ENCODE measurements at regions not wholly inside any gene's neighbourhood (a gene's known extent, or its start where the extent isn't known, plus 50 kb on each side); places are given as distances from the start of the nearest gene placed in this dataset.

DNA sequence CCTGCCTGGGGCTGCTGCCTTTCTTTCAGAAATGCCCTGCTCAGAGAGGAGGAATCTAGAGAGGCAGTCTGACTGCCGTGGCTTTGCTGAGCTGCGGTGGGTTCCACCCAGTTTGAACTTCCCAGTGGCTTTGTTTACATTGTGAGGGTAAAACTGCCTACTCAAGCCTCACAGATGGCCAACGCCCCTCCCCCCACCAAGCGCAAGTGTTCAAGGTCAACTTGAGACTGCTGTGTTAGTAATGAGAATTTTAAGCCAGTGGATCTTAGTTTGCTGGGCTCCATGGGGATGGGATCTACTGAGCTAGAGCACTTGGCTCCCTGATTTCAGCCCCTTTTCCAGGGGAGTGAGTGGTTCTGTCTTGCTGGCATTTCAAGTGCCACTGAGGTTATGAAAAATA is 819.2 kb downstream of the NLGN4Y start:
- H3K4me1 Mint-ChIP-seq: no peaks in the 10 kb centered on the region
- H3F3A ChIP-seq (replicated peaks; ENCODE audit: low read depth): no peaks in the 10 kb centered on the region
- ATAC-seq (no peak), DNase-seq (ENCODE audit: low spot score) (no peak)
- no peaks in the 10 kb centered on the region for H3K4me1 ChIP-seq (ENCODE audit: insufficient read depth)
- H3K79me2 ChIP-seq (replicated peaks; ENCODE audit: insufficient read depth): no peaks in the 10 kb centered on the region
- TF ChIP-seq STAT1 (IDR thresholded peaks at IDR 0.05; ENCODE audit: unreplicated experiment) (no peak), JUNB (IDR thresholded peaks at IDR 0.05; ENCODE audit: unreplicated experiment) (no peak), POLR2AphosphoS5 (IDR thresholded peaks at IDR 0.05; ENCODE audit: low read depth) (no peak), NANOG (IDR thresholded peaks at IDR 0.05; ENCODE audit: borderline replicate concordance) (no peak), ZNF114 (CRISPR knock-in tag; IDR thresholded peaks at IDR 0.05) (no peak), EZH2phosphoT487 (IDR thresholded peaks at IDR 0.05; ENCODE audit: unreplicated experiment) (no peak), CREB1 (CRISPR knock-in tag; IDR thresholded peaks at IDR 0.05; ENCODE audit: low read depth) (no peak), ZNF331 (CRISPR knock-in tag; IDR thresholded peaks at IDR 0.05; ENCODE audit: low read depth) (no peak), EZH2 (IDR thresholded peaks at IDR 0.05; ENCODE audit: low read depth, unreplicated experiment) (no peak)
- TF ChIP-seq, protein P1, sequence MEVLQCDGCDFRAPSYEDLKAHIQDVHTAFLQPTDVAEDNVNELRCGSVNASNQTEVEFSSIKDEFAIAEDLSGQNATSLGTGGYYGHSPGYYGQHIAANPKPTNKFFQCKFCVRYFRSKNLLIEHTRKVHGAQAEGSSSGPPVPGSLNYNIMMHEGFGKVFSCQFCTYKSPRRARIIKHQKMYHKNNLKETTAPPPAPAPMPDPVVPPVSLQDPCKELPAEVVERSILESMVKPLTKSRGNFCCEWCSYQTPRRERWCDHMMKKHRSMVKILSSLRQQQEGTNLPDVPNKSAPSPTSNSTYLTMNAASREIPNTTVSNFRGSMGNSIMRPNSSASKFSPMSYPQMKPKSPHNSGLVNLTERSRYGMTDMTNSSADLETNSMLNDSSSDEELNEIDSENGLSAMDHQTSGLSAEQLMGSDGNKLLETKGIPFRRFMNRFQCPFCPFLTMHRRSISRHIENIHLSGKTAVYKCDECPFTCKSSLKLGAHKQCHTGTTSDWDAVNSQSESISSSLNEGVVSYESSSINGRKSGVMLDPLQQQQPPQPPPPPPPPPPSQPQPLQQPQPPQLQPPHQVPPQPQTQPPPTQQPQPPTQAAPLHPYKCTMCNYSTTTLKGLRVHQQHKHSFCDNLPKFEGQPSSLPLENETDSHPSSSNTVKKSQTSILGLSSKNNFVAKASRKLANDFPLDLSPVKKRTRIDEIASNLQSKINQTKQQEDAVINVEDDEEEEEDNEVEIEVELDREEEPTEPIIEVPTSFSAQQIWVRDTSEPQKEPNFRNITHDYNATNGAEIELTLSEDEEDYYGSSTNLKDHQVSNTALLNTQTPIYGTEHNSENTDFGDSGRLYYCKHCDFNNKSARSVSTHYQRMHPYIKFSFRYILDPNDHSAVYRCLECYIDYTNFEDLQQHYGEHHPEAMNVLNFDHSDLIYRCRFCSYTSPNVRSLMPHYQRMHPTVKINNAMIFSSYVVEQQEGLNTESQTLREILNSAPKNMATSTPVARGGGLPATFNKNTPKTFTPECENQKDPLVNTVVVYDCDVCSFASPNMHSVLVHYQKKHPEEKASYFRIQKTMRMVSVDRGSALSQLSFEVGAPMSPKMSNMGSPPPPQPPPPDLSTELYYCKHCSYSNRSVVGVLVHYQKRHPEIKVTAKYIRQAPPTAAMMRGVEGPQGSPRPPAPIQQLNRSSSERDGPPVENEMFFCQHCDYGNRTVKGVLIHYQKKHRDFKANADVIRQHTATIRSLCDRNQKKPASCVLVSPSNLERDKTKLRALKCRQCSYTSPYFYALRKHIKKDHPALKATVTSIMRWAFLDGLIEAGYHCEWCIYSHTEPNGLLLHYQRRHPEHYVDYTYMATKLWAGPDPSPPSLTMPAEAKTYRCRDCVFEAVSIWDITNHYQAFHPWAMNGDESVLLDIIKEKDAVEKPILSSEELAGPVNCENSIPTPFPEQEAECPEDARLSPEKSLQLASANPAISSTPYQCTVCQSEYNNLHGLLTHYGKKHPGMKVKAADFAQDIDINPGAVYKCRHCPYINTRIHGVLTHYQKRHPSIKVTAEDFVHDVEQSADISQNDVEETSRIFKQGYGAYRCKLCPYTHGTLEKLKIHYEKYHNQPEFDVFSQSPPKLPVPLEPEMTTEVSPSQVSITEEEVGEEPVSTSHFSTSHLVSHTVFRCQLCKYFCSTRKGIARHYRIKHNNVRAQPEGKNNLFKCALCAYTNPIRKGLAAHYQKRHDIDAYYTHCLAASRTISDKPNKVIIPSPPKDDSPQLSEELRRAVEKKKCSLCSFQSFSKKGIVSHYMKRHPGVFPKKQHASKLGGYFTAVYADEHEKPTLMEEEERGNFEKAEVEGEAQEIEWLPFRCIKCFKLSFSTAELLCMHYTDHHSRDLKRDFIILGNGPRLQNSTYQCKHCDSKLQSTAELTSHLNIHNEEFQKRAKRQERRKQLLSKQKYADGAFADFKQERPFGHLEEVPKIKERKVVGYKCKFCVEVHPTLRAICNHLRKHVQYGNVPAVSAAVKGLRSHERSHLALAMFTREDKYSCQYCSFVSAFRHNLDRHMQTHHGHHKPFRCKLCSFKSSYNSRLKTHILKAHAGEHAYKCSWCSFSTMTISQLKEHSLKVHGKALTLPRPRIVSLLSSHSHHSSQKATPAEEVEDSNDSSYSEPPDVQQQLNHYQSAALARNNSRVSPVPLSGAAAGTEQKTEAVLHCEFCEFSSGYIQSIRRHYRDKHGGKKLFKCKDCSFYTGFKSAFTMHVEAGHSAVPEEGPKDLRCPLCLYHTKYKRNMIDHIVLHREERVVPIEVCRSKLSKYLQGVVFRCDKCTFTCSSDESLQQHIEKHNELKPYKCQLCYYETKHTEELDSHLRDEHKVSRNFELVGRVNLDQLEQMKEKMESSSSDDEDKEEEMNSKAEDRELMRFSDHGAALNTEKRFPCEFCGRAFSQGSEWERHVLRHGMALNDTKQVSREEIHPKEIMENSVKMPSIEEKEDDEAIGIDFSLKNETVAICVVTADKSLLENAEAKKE (CRISPR knock-in tag; IDR thresholded peaks at IDR 0.05): no peak
- TF ChIP-seq, protein P2, sequence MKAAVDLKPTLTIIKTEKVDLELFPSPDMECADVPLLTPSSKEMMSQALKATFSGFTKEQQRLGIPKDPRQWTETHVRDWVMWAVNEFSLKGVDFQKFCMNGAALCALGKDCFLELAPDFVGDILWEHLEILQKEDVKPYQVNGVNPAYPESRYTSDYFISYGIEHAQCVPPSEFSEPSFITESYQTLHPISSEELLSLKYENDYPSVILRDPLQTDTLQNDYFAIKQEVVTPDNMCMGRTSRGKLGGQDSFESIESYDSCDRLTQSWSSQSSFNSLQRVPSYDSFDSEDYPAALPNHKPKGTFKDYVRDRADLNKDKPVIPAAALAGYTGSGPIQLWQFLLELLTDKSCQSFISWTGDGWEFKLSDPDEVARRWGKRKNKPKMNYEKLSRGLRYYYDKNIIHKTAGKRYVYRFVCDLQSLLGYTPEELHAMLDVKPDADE (IDR thresholded peaks at IDR 0.05): no peak
- TF ChIP-seq, protein P3, sequence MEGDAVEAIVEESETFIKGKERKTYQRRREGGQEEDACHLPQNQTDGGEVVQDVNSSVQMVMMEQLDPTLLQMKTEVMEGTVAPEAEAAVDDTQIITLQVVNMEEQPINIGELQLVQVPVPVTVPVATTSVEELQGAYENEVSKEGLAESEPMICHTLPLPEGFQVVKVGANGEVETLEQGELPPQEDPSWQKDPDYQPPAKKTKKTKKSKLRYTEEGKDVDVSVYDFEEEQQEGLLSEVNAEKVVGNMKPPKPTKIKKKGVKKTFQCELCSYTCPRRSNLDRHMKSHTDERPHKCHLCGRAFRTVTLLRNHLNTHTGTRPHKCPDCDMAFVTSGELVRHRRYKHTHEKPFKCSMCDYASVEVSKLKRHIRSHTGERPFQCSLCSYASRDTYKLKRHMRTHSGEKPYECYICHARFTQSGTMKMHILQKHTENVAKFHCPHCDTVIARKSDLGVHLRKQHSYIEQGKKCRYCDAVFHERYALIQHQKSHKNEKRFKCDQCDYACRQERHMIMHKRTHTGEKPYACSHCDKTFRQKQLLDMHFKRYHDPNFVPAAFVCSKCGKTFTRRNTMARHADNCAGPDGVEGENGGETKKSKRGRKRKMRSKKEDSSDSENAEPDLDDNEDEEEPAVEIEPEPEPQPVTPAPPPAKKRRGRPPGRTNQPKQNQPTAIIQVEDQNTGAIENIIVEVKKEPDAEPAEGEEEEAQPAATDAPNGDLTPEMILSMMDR (conservative IDR thresholded peaks at IDR 0.05; ENCODE audit: low read depth in 2 of 2): no peak
- TF ChIP-seq, protein P4, sequence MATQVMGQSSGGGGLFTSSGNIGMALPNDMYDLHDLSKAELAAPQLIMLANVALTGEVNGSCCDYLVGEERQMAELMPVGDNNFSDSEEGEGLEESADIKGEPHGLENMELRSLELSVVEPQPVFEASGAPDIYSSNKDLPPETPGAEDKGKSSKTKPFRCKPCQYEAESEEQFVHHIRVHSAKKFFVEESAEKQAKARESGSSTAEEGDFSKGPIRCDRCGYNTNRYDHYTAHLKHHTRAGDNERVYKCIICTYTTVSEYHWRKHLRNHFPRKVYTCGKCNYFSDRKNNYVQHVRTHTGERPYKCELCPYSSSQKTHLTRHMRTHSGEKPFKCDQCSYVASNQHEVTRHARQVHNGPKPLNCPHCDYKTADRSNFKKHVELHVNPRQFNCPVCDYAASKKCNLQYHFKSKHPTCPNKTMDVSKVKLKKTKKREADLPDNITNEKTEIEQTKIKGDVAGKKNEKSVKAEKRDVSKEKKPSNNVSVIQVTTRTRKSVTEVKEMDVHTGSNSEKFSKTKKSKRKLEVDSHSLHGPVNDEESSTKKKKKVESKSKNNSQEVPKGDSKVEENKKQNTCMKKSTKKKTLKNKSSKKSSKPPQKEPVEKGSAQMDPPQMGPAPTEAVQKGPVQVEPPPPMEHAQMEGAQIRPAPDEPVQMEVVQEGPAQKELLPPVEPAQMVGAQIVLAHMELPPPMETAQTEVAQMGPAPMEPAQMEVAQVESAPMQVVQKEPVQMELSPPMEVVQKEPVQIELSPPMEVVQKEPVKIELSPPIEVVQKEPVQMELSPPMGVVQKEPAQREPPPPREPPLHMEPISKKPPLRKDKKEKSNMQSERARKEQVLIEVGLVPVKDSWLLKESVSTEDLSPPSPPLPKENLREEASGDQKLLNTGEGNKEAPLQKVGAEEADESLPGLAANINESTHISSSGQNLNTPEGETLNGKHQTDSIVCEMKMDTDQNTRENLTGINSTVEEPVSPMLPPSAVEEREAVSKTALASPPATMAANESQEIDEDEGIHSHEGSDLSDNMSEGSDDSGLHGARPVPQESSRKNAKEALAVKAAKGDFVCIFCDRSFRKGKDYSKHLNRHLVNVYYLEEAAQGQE (IDR thresholded peaks at IDR 0.05; ENCODE audit: unreplicated experiment): no peak
- no peaks in the 10 kb centered on the region for H4K20me1 ChIP-seq (replicated peaks; ENCODE audit: insufficient read depth)
- H3K27ac Mint-ChIP-seq: no peak overlapping the region
- H3K36me3 ChIP-seq (ENCODE audit: insufficient read depth): no peaks in the 10 kb centered on the region
- H3K9me3 Mint-ChIP-seq: peaks cover 23% of the 10 kb centered on the region
- peaks cover 18% of the 10 kb centered on the region for H3K36me3 Mint-ChIP-seq (ENCODE audit: low read depth)
- no peaks in the 10 kb centered on the region for H3K27me3 Mint-ChIP-seq (ENCODE audit: insufficient read depth, low read depth, poor library complexity)
- no peaks in the 10 kb centered on the region for H3K9me2 ChIP-seq (ENCODE audit: insufficient read depth)
- no peak overlapping the region for H3K4me3 Mint-ChIP-seq
- H3K4me3 ChIP-seq: no peak overlapping the region
- no peak overlapping the region for H2AFZ ChIP-seq
- no peaks in the 10 kb centered on the region for H3K27me3 ChIP-seq (ENCODE audit: insufficient read depth)
- no peak overlapping the region for H3K27ac ChIP-seq (ENCODE audit: low read depth)
- H3K4me2 ChIP-seq: no peak overlapping the region
